Loucy (cell line): ENCODE measurements at regions not wholly inside any gene's neighbourhood (a gene's known extent, or its start where the extent isn't known, plus 50 kb on each side); places are given as distances from the start of the nearest gene placed in this dataset.

Experiments used
- H2AFZ ChIP-seq: fragments of 200-600 bp; sonication (generic); 2 replicates; pipeline ENCODE4 v1.6.0; 2016; ENCODE audit warnings: antibody characterized with exemption, mild to moderate bottlenecking, low read length, moderate library complexity
- H3F3A ChIP-seq: fragments of 200-600 bp; 2 replicates; pipeline ENCODE4 v1.6.0; 2016; ENCODE audit warnings: antibody characterized with exemption, low read depth, mild to moderate bottlenecking
- H3K27me3 ChIP-seq: fragments of 200-600 bp; sonication (generic); 2 replicates; pipeline ENCODE4 v1.6.1; 2014; ENCODE audit warnings: low read length, mild to moderate bottlenecking; ENCODE audit not compliant: insufficient read depth, poor library complexity, severe bottlenecking
- H3K36me3 ChIP-seq: fragments of 200-600 bp; sonication (generic); 2 replicates; pipeline ENCODE4 v1.6.1; 2016; ENCODE audit warnings: low read length; ENCODE audit not compliant: insufficient read depth
- H3K4me1 ChIP-seq: fragments of 200-600 bp; sonication (generic); 2 replicates; pipeline ENCODE4 v1.5.1; 2014; ENCODE audit warnings: low read length, mild to moderate bottlenecking; ENCODE audit not compliant: insufficient read depth, poor library complexity, severe bottlenecking
- H3K4me2 ChIP-seq: fragments of 200-600 bp; sonication (generic); 2 replicates; pipeline ENCODE4 v1.6.0; 2014; ENCODE audit warnings: antibody characterized with exemption, low read length, low read depth, mild to moderate bottlenecking; ENCODE audit not compliant: poor library complexity, severe bottlenecking
- H3K4me3 ChIP-seq: fragments of 200-600 bp; sonication (generic); 2 replicates; pipeline ENCODE4 v1.5.1; 2014; ENCODE audit warnings: low read length, mild to moderate bottlenecking, mixed read lengths; ENCODE audit not compliant: poor library complexity, severe bottlenecking
- H3K79me2 ChIP-seq: fragments of 200-600 bp; sonication (generic); 2 replicates; pipeline ENCODE4 v1.6.1; 2014; ENCODE audit warnings: low read length; ENCODE audit not compliant: insufficient read depth
- H3K9ac ChIP-seq: fragments of 200-600 bp; sonication (generic); 2 replicates; pipeline ENCODE4 v1.6.0; 2014; ENCODE audit warnings: mild to moderate bottlenecking, low read depth, low read length, moderate library complexity; ENCODE audit not compliant: poor library complexity, severe bottlenecking
- H3K9me2 ChIP-seq: fragments of 200-600 bp; sonication (generic); replicated peaks from 2 replicates; pipeline ENCODE4 v1.6.1; 2016; ENCODE audit warnings: low read depth, low read length, mixed read lengths
- H3K9me3 ChIP-seq: fragments of 200-600 bp; sonication (generic); 2 replicates; pipeline ENCODE4 v1.6.1; 2014; ENCODE audit warnings: mild to moderate bottlenecking, antibody characterized with exemption, low read length, low read depth; ENCODE audit not compliant: insufficient read depth
- H4K20me1 ChIP-seq: fragments of 200-600 bp; sonication (generic); 2 replicates; pipeline ENCODE4 v1.6.0; 2014; ENCODE audit warnings: antibody characterized with exemption, low read length, mild to moderate bottlenecking; ENCODE audit not compliant: insufficient read depth, poor library complexity, severe bottlenecking
- CTCF ChIP-seq: fragments of 200-600 bp; sonication (generic); conservative IDR thresholded peaks from 2 replicates; pipeline ENCODE4 v1.5.1; 2014; ENCODE audit warnings: mild to moderate bottlenecking, antibody characterized with exemption, low read length
- EZH2phosphoT487 ChIP-seq: fragments of 200-600 bp; IDR thresholded peaks from 2 replicates; pipeline ENCODE4 v1.6.1; 2018; ENCODE audit warnings: antibody characterized with exemption, mild to moderate bottlenecking, moderate library complexity, borderline replicate concordance

- Histone ChIP-seq H3K4me3 (no peak overlapping the region), H3K79me2 (no peaks in the 10 kb centered on the region), H3K9me2 (no peaks in the 10 kb centered on the region), H3F3A (no peaks in the 10 kb centered on the region), H3K36me3 (no peaks in the 10 kb centered on the region), H3K4me1 (no peaks in the 10 kb centered on the region), H4K20me1 (no peaks in the 10 kb centered on the region), H3K27me3 (no peaks in the 10 kb centered on the region), H3K4me2 (no peak overlapping the region), H2AFZ (no peak overlapping the region), H3K9me3 (no peaks in the 10 kb centered on the region), H3K9ac (no peak overlapping the region)
- TF ChIP-seq EZH2phosphoT487, result no peak
- TF ChIP-seq CTCF, result no peak
These were observed 87.6 kb downstream of the YTHDF1 start for GRCh38 chr20:63128367-63128766.

GRCh38 chr20:63127700-63128364 lies 88.1 kb downstream of the YTHDF1 start:
- H2AFZ ChIP-seq, result no peak overlapping the region
- H3K9me3 ChIP-seq, result no peaks in the 10 kb centered on the region
- no peaks in the 10 kb centered on the region for H3K36me3 ChIP-seq
- no peaks in the 10 kb centered on the region for H3K27me3 ChIP-seq
- H3K79me2 ChIP-seq, result no peaks in the 10 kb centered on the region
- no peak overlapping the region for H3K9ac ChIP-seq
- no peak for TF ChIP-seq CTCF
- no peak for TF ChIP-seq EZH2phosphoT487
- H3K4me2 ChIP-seq, result no peak overlapping the region
- H3K4me3 ChIP-seq, result no peak overlapping the region
- H3K4me1 ChIP-seq, result no peaks in the 10 kb centered on the region
- no peaks in the 10 kb centered on the region for H3K9me2 ChIP-seq
- no peaks in the 10 kb centered on the region for H3F3A ChIP-seq
- no peaks in the 10 kb centered on the region for H4K20me1 ChIP-seq

GRCh38 chr20:63126876-63127699 lies 88.8 kb downstream of the YTHDF1 start:
- Histone ChIP-seq H3K4me2 (no peak overlapping the region), H3K9me3 (no peaks in the 10 kb centered on the region), H3K36me3 (no peaks in the 10 kb centered on the region), H4K20me1 (no peaks in the 10 kb centered on the region), H3K4me1 (no peaks in the 10 kb centered on the region), H3K9me2 (no peaks in the 10 kb centered on the region), H3K27me3 (no peaks in the 10 kb centered on the region), H3K4me3 (no peak overlapping the region), H3K9ac (no peak overlapping the region), H3K79me2 (no peaks in the 10 kb centered on the region), H2AFZ (no peak overlapping the region), H3F3A (no peaks in the 10 kb centered on the region)
- no peak for TF ChIP-seq EZH2phosphoT487
- no peak for TF ChIP-seq CTCF
